Neuron (in vitro differentiated cells): ENCODE measurements at regions not wholly inside any gene's neighbourhood (a gene's known extent, or its start where the extent isn't known, plus 50 kb on each side); places are given as distances from the start of the nearest gene placed in this dataset.

Source experiments
- H2AFZ ChIP-seq: one replicate; pipeline ENCODE4 v1.6.1; 2013; ENCODE audit warnings: low read depth, mild to moderate bottlenecking, inconsistent platforms, low read length, moderate library complexity
- H3K27me3 ChIP-seq: one replicate; pipeline ENCODE4 v1.6.1; 2013; ENCODE audit warnings: low read length; ENCODE audit not compliant: insufficient read depth
- H3K36me3 ChIP-seq: one replicate; pipeline ENCODE4 v1.6.1; 2013; ENCODE audit warnings: low read length; ENCODE audit not compliant: insufficient read depth
- H3K4me1 ChIP-seq: one replicate; pipeline ENCODE4 v1.6.1; 2013; ENCODE audit warnings: low read length; ENCODE audit not compliant: insufficient read depth
- H3K4me3 ChIP-seq: 2 replicates; pipeline ENCODE4 v1.5.1; 2013; ENCODE audit warnings: mild to moderate bottlenecking, low read length, moderate library complexity
- H3K9me3 ChIP-seq: one replicate; pipeline ENCODE4 v1.6.1; 2013; ENCODE audit warnings: low read length

DNA sequence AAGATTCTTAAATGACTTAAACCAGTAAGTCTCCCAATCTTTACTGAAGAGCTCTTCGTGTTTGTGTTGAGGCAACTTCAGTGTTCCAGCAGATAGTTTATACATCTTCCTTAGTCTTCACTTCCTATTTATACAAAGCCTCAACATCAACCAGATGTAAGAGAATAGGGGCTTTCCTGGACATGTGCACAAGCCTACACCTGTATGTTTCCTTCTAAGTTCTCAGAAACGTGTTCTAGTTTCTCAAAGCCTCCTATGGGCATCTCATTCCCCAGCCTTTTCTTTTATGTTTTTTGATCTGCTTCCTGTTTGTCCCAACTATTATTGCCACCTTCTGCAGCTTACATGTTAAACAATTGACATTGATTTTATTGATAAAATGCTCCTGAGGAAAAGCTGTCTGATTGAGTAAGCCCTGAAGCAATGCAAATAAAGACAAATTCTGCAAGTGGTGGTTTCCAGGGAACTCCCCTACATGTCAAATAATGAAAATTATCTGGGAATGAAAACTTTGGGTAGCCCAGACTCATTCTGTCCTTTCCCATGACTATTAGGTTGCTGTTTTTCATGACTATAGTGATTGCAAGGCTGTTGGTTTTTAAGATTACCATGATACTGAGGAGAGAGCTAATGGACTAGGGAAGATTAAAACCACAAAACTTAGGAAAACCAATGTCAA lies 663.3 kb upstream of the ACVR2A start:
- no peaks in the 10 kb centered on the region for H3K36me3 ChIP-seq
- H3K9me3 ChIP-seq, result peaks cover 1% of the 10 kb centered on the region
- no peaks in the 10 kb centered on the region for H3K27me3 ChIP-seq
- H2AFZ ChIP-seq, result no peak overlapping the region
- no peak overlapping the region for H3K4me3 ChIP-seq
- no peaks in the 10 kb centered on the region for H3K4me1 ChIP-seq

DNA sequence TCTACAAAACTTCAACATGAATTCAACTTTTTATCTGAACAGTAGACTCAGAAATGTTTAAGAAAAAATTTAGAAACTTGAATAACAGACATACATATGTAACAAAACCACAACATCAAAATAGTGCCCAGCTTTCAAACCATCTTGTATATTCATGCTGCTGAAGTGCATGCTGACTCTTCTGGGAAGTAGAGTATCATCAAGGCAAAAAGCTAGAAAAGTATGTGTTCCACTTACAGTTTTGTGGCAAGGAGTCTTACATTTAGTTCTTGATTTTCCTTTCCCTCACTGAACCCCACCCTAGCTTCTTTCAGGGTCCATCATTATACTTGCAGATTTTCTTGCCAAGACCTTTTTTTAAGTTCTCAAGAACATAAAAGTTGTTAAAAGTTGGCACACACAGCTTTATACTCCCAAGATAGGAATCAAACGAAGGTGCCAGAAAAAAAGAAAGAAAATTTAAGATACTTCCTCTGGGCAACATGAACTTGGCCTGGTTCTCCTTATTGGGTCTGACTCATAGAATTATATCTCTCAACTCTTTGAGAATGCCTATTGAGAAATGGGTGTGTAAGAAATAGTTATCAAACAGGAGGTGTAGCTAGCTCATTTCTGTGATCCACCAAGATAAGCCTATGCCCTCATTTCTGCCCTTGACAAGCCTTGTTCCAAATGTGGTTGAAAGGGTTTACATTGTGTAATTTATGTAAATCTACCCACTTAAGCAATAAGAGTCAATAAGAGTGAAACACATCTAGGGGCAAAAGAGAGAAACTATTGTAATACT lies 667.6 kb upstream of the ACVR2A start:
- Histone ChIP-seq H3K4me3 (no peak overlapping the region), H2AFZ (no peak overlapping the region), H3K9me3 (peaks cover 1% of the 10 kb centered on the region), H3K36me3 (no peaks in the 10 kb centered on the region), H3K4me1 (peaks cover 3% of the 10 kb centered on the region), H3K27me3 (no peaks in the 10 kb centered on the region)

DNA sequence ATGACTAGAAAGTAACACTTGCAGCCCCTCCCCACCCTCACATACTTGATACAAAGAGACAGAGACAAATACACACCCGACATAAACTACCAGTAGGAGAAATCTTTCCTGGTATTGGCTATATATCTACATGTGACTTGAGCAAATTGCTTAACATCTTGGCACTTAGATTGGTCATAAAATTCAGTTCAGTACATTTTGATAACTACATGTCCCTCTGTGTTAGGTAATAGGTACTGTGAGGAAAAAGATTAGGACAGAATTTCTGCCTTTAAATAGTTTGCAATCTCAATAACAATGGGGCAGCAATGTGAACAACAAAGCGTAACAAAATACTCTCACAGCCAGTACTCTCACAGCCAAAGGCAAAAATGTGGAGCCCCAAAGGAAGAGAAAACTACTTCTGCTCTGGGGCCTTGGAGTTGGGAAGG lies 670.0 kb upstream of the ACVR2A start:
- Histone ChIP-seq H3K4me3 (no peak overlapping the region), H3K4me1 (peaks cover 5% of the 10 kb centered on the region), H3K27me3 (no peaks in the 10 kb centered on the region), H3K9me3 (peaks cover 1% of the 10 kb centered on the region), H3K36me3 (no peaks in the 10 kb centered on the region), H2AFZ (peak overlapping the region; percentile 34)

DNA sequence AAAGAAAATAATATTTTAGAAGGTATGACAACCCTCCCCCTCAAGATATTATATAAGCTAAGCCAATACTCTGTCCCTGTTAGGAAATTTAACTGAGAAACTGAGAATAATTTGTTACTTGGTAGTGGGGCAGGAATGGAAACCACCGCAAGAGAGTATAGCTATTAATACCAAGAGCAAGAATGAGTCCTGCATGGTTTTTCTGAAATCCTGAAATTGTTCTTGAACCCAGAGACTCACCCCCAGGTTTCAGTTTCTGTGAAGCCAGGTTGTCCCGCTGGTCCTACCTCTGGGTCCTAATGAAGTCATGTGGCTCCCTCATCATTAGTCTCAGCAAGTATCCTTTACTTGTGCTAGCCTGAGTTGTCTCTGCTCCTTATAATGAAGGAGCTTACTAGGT lies 671.0 kb upstream of the ACVR2A start:
- Histone ChIP-seq H3K9me3 (peaks cover 1% of the 10 kb centered on the region), H3K4me3 (no peak overlapping the region), H3K4me1 (peaks cover 5% of the 10 kb centered on the region), H3K27me3 (no peaks in the 10 kb centered on the region), H3K36me3 (no peaks in the 10 kb centered on the region), H2AFZ (no peak overlapping the region)

DNA sequence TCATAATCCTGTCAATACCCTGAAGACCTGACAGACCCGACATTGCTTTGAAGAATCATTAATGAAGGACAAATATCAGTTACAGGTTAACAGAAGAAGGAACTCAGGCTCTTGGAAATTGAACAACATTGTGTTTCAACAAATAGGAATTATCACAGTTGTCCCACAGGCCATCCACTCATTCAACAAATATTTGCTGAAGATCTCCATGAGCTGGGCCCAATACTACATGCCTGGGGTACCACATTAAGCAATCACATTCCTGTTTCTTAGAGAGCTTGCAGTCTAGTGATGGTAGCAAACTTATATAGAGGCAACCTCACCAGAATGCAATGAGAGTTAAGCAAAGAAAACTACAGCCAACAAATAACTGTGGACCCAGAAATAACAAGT lies 671.6 kb upstream of the ACVR2A start:
- no peak overlapping the region for H3K4me3 ChIP-seq
- no peak overlapping the region for H2AFZ ChIP-seq
- H3K27me3 ChIP-seq, result no peaks in the 10 kb centered on the region
- no peaks in the 10 kb centered on the region for H3K36me3 ChIP-seq
- H3K9me3 ChIP-seq, result no peaks in the 10 kb centered on the region
- peaks cover 5% of the 10 kb centered on the region for H3K4me1 ChIP-seq

DNA sequence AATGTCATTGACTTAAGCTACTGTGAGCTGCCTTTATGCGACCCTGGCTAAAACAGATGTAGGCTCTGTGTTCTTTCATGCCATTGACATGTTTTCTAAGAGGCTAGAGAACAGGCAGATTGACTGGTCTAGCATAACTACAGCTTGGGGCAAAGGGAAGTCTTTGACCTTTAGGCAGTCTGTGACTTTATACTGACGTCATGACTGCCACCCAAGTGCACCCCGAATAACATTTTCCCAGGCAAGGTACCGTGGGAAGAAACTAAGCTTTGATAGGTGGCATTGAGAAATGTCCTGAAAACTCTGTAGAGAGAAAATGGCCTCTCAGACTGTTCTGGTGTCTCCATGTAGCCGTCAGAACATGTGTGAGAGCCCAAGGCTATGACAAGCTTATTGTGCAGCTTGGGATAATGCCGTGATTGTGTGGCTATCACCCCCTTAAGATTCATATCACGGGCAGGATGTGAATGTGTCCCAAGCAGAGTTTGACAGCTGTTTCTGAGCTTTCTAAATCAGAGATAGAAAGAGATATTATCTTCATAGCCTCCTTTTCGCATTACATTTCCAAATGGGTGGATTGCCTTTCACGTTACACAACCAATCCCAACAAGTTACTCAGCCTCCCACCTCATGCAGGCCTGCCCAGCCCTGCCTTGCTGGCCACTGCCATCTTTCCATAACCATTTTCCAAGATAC lies 672.2 kb upstream of the ACVR2A start:
- no peaks in the 10 kb centered on the region for H3K27me3 ChIP-seq

DNA sequence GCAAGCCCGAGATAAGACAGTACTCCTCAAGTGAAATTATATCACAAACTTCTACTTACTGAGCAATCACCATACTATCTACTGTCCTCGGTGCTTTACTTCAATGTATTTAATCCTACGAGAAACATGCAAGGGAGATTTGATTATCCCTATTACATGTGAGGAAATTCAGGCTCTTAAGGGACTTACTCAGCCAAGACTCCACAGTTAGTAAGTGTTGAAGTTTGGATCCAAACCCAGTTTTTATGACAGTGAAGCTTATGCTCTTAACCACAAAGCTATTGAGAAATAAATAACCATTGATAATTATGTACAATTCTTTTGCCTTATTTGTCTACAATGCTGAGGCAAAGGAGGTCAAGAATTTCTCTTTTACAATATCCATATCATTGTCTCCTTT lies 672.9 kb upstream of the ACVR2A start:
- Histone ChIP-seq H3K27me3 (no peaks in the 10 kb centered on the region), H3K4me3 (no peak overlapping the region), H3K4me1 (peaks cover 5% of the 10 kb centered on the region), H2AFZ (no peak overlapping the region), H3K9me3 (no peaks in the 10 kb centered on the region), H3K36me3 (no peaks in the 10 kb centered on the region)

More for the DNA sequence above, 672.2 kb upstream of the ACVR2A start:
- peaks cover 5% of the 10 kb centered on the region for H3K4me1 ChIP-seq
- no peak overlapping the region for H2AFZ ChIP-seq
- no peaks in the 10 kb centered on the region for H3K9me3 ChIP-seq
- H3K36me3 ChIP-seq, result no peaks in the 10 kb centered on the region
- H3K4me3 ChIP-seq, result no peak overlapping the region

DNA sequence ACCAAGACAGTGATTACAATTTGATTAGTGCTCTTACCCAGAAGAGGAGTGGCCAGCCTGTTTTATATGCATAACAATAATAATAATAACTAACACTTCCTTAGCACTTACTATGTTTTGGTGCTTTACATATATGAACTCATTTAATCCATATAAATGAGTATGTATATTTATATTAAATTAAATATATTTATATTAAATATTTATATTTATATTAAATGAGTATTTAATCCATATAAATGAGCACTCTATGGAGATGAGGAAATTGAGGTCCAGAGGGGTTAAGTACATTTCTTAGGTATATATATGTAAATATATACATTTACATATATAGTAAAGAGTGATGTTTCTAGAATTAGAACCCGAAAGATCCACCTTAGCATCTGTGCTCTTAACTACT lies 673.9 kb upstream of the ACVR2A start:
- H3K4me3 ChIP-seq, result no peak overlapping the region
- H2AFZ ChIP-seq, result no peak overlapping the region
- H3K9me3 ChIP-seq, result no peaks in the 10 kb centered on the region
- H3K36me3 ChIP-seq, result no peaks in the 10 kb centered on the region
- peaks cover 5% of the 10 kb centered on the region for H3K4me1 ChIP-seq
- H3K27me3 ChIP-seq, result no peaks in the 10 kb centered on the region

DNA sequence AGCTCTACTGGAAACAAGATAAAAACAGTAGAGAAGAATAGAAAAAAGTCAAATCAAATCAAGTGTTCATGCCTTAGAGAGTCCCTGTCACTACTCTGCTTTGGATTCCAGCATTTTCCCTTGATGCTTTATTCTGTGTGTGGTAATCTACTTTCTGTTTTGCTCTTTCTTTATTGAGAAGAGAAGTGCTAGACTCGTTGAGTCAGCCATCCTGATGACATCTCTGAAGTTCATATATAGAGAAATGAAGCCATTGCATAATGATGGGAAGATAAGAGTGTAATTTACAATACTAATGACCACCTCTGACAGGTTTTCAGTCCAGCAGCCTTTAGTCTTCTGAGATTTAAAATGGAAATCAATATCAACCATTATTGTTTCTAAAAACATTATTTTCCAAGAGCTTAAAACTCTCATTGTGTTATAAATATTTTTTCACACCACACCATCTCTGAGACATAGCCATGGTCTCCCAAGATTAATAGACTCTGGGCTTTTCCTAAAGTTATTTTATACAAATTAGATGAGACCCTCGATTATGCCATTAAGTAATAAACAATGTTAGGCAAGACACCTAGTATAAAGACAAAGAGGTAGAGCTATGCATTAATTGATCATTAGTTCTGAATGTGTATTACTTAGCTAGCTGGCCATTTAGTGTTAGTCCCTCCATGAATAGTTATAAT lies 679.0 kb upstream of the ACVR2A start:
- H3K36me3 ChIP-seq, result no peaks in the 10 kb centered on the region
- H3K4me3 ChIP-seq, result no peak overlapping the region
- peaks cover 3% of the 10 kb centered on the region for H3K4me1 ChIP-seq
- H2AFZ ChIP-seq, result no peak overlapping the region
- no peaks in the 10 kb centered on the region for H3K27me3 ChIP-seq
- H3K9me3 ChIP-seq, result no peaks in the 10 kb centered on the region

DNA sequence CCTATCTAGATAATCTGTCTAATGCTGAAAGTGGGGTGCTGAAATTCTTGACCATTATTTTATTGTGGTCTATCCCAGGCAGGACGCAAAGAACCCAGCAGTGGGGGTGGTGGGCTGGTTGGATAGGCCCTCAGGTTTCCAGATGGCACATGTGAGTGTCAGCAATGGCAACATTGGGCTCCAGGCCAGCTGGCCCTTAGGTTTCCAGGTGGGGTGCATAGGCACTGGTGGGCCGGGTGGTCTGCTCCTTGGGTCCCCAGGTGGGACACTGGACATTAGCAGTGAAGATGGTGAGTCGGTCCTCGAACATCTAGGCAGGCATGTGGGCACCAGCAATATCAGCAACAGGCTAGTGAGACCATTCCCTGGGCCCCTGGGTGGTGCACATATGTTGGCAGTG lies 680.3 kb upstream of the ACVR2A start:
- no peaks in the 10 kb centered on the region for H3K9me3 ChIP-seq
- no peaks in the 10 kb centered on the region for H3K36me3 ChIP-seq

DNA sequence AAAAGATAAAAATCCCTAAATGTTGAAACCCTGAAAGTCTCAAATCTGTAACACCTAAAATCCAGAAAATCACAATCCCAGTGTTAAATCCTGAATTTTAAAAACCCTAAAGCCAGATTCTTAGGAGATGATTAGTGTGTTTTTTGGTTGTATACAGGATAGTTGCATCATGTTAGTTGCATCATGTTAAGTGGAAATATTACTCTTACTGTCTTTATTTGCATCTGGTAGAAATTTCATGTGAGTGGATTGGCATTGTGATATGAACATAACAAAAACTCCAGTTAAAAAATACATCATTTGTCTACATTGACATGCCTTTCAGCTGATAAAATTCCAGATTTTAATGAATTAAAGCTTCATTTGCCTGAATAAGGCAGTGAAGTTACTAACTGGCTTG lies 683.1 kb upstream of the ACVR2A start:
- no peak overlapping the region for H3K4me3 ChIP-seq

More for the DNA sequence above, 680.3 kb upstream of the ACVR2A start:
- no peak overlapping the region for H2AFZ ChIP-seq
- H3K4me1 ChIP-seq, result peaks cover 3% of the 10 kb centered on the region
- H3K27me3 ChIP-seq, result no peaks in the 10 kb centered on the region
- H3K4me3 ChIP-seq, result no peak overlapping the region

DNA sequence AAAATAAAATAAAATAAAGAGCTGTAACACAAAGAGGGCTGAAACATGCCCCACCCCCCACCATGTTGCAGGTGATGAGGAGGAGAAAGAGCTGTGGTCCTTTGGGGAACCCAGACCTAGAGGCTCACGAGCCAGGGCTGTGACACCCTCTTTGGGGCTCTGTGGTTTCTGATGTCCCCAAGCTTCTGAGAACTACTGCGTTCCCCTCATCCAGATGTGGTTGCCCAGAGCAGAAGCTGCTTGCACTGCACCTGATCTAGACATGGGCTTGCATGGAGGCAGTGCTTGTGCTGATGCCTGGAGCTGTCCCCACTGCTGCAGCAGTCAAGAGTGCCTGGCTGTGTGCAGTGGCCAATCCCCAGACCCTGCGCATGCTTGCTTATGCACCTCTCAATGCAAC lies 687.9 kb upstream of the ACVR2A start:
- Histone ChIP-seq H3K27me3 (no peaks in the 10 kb centered on the region), H3K4me1 (no peaks in the 10 kb centered on the region), H3K4me3 (no peak overlapping the region), H3K36me3 (no peaks in the 10 kb centered on the region), H3K9me3 (peaks cover 3% of the 10 kb centered on the region), H2AFZ (no peak overlapping the region)

More for the DNA sequence above, 683.1 kb upstream of the ACVR2A start:
- Histone ChIP-seq H3K9me3 (peaks cover 3% of the 10 kb centered on the region), H3K27me3 (no peaks in the 10 kb centered on the region), H2AFZ (no peak overlapping the region), H3K36me3 (no peaks in the 10 kb centered on the region), H3K4me1 (peaks cover 3% of the 10 kb centered on the region)

DNA sequence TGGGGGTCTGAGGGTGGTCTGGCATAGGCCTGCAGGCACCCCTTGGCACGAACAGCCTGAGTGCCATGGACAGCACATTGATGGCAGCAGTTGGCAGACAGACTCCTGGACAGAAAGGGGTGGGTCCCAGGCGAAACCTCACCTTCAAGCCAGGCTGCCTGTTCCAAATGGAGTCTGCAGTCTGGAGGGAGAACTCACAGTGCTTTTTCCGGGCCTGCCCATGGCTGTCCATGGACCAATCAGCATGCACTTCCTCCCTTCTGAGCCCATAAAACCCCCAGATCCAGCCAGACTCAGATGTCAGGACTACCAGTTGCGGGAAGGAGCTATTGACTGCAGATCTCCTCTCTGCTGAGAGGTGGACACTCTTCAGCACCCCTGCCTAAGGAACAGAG lies 694.6 kb upstream of the ACVR2A start:
- Histone ChIP-seq H3K4me1 (no peaks in the 10 kb centered on the region), H3K27me3 (no peaks in the 10 kb centered on the region), H3K4me3 (no peak overlapping the region), H3K9me3 (peaks cover 5% of the 10 kb centered on the region), H2AFZ (no peak overlapping the region), H3K36me3 (no peaks in the 10 kb centered on the region)
